8988T (cell line): ENCODE measurements at regions not wholly inside any gene's neighbourhood (a gene's known extent, or its start where the extent isn't known, plus 50 kb on each side); places are given as distances from the start of the nearest gene placed in this dataset.
"Not testable (repeated sequence)": the region's sequence is repeated elsewhere in the genome, so short reads cannot be mapped to it uniquely, and the experiment has no call there.

Experiments used
- DNase-seq: peaks from one replicate; pipeline ENCODE4 v3.0.0; 2011

DNA sequence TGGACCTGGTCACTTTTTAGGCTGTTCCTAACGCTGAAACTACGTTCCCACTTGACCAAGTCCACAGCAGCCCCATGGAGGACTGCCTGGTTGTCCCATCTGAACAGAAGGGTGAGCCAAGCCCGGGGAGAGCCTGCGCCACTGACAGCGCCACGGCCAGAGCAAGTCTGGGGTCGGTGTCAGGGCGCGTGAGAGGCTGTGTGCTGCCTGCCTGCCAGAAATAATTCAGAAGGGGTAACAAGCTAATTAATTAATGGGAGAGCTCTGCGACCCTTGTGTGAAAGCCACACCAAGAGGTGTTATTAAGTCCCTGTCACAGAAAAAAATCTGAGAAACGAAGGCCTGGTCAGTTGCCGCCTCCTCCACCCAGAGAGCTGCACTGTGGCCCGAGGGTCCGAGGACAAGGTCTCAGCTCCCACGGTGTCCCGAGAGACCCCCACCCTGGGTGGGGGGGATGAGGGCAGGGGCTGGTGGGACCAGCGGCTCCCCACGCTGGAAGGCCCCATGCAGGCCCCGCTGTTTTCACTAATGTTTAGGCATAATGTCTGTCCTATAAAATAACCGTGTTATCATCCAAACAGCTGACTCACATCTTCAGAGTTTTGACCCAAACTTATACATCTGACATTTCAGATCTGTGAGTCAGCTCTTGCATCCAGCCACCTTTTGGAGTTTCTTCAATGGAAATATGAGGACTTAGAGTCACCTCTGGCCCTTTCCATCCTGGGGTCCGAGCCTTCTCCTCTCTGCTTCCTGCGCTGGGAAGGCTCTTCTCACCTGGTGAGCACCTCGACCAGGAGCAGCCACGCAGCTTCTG is 58.5 kb downstream of the DLL1 start:
- DNase-seq: no peak

- DNase-seq: no peak
These were observed 59.3 kb downstream of the DLL1 start for GRCh38 chr6:170231293-170232185.

GRCh38 chr6:170230520-170231292 is 60.2 kb downstream of the DLL1 start:
- DNase-seq: no peak

DNA sequence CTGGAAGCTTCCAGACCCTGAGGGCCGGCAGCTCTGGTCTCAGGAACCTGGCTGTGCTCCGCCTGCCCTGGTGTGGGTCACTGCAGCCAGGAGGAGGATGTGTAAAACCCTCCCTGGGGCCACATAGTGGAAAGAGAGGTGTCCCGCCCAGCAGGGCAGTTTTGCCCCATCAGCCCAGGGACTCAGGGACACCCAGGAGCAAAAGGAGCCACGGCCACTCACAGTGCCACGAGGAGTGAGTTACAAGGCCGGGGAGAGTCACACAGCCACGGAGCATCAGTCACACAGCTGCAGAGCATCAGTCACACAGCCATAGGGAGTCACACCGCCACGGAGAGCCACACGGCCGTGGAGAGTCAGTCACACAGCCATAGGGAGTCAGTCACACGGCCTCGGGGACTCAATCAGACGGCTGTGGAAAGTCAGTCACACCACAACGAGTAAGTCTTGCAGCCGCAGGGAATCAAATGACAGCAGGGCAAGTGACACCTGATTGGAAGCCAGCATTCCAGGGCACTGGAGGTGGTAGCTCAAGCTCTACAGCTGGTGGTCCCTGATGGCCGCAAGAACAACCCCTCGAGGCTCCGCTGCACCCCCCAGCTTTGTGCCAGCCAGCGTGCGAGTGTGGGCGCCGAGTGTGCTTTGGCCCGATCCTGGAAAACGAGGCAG is 60.9 kb downstream of the DLL1 start:
- no peak for DNase-seq

DNA sequence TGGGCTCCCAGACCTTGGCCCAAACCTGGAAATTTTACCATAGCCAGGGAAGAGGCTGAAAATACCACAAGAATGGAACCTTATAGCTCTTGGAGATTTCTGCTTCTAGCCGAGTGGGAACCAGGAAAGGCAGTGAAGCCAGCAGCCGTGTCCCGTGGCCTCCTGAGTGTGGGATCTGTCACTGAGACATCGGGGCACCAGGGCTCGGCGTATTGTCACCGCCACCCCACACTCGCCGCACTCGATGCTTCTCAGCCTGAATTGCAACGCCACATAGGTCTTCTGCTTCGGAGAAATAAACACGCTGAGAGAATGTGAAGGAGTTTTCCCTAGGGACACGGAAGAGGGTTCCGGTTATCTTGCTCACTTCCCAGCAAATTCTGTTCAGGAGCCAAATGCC is 61.5 kb downstream of the DLL1 start:
- no peak for DNase-seq

- no peak for DNase-seq
These were observed 62.0 kb downstream of the DLL1 start for GRCh38 chr6:170228946-170229310.

- no peak for DNase-seq
These were observed 62.6 kb downstream of the DLL1 start for GRCh38 chr6:170227996-170228945.

GRCh38 chr6:170227521-170227983 is 63.3 kb downstream of the DLL1 start:
- no peak for DNase-seq

- no peak for DNase-seq
These were observed 64.2 kb downstream of the DLL1 start for GRCh38 chr6:170226647-170227046.

- no peak for DNase-seq
These were observed 64.9 kb downstream of the DLL1 start for GRCh38 chr6:170225852-170226417.

DNA sequence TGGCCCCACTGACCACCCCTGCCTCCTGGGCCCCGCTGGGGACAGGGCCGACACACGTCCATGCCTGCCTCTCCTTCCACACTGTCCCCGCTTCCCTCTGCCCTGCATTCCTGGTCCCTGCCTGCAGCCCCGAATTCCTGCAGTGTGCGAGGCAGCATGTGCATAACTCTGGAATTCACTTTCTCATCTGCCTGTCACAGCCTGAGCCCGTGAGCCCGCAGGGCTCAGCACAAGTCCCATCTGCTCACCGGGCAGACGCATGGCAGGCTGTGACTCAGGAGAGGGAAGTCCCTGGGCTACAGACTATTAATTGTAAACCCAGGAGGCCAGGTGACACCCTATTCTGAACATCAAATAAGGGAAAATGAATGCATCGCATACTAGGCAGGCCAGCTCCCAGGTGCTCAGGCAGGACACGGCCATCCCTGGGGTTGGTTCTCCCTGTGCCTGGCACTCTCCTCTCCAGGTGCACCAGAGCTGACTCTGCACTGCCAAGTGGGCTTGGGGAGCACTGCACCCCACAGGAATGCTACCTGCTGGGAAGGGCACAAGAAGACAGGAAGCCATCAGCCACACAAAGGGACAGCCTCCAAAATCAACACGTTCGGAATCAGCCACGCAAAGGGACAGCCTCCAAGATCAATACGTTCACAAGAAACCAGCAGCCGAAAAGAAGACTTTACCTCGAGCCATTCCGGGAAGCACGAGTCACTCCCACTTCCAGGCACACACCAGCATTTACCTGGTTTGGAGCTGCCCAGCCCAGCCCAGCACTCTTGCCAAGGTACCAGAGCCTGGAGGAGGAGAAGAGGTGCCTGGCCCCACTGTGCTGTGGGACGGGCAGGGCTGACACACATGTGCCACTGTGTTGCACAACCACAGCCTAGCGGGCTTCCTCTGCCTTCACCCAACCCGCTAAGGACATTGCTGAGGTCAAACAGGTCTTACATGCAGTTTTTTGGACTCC is 65.9 kb downstream of the DLL1 start:
- DNase-seq: peak; percentile 86

GRCh38 chr6:170223718-170224693 is 66.9 kb downstream of the DLL1 start:
- DNase-seq: no peak

DNA sequence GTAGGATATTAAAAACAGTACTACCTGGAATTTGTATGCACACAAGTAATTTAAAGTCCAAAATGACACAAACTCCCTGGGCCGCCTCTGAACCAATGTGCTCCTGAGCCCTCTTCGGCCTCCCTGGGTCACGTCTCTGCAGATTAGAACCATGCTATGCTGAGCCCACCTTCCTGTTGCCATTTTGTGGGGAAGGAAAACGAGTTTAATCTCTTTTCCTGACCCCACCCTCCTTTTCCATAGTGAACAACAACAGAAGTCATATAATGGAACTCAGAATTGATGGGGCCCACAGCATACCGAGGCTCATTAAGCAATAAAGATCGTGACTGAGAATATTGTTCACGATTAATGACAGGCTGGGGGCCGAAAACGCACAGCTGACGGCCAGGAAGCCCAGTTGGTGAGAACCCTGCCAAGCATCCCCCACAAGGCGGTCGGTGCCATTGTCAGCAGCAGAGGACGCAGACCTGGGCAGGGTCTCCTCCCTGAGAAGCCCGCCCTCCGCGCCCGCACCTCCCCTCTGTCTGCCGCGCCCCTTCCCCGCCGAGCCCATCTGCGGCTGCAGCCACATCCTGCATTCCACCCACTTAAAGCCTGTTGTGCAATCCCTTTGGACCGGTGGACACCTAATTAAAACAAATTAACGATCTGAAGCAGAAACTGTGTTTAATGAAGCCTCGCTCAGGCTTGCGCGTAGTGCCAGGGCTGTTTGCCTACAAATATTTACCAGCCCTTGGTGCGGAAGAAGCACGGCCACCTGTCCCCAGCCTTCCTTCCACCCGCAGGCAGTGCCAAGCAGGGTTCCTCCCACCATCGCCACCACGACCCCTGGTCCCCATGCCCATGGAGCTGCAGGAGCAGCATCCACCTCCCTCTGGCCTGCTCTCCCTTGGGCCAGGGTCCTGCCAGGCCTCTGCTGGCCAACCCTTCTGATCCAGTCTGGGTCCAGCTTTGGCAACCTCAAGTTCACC is 68.1 kb downstream of the DLL1 start:
- no peak for DNase-seq

DNA sequence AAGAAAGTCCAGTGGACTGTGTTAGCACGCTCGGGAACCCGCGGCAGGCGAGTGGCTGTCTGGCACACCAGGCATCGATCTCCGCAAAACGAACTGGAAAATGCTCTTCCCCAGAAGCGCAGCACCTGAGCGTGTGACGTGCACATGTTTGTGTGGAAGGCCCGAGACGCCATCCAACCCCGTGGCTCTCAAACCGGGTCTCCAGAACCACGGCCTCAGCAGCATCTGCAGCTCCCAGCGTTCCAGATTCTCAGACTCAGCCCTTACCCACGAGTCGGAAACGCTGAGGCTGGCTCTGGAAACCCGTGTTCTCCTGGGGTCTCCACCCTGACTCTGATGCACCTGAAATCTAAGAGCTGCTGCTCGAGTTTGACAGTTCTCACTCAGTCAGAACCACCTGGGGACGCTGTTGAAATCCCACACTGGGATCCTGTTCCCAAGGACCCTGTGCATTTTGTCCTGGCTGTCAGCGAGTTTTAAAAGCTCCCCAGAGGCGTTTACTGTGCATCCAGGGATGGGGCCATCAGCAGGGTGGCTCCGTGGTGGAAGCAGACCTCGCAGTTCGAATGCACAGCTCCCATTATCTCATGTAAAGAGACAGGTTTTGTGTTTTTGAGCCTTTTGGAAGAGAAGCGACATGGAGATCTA is 69.0 kb downstream of the DLL1 start:
- peak; percentile 7 for DNase-seq

- DNase-seq: peak; percentile 21
These were observed 69.7 kb downstream of the DLL1 start for GRCh38 chr6:170221052-170221752.

DNA sequence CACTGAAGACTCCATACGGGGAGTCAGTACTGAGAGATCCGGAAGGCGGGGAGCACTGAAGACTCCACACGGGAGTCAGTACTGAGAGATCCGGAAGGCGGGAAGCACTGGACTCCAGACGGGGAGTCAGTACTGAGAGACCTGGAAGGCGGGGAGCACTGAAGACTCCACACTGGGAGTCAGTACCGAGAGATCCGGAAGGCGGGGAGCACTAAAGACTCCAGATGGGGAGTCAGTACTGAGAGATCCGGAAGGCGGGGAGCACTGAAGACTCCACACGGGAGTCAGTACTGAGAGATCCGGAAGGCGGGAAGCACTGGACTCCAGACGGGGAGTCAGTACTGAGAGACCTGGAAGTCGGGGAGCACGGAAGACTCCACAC is 77.2 kb downstream of the DLL1 start:
- DNase-seq: not testable (repeated sequence)
